GM23248 (cell line): ENCODE measurements at regions not wholly inside any gene's neighbourhood (a gene's known extent, or its start where the extent isn't known, plus 50 kb on each side); places are given as distances from the start of the nearest gene placed in this dataset.
A peak's percentile ranks its signal among the peaks of the same experiment; 100 is the strongest.

Experiments
- DNase-seq: peaks from one replicate; pipeline ENCODE4 v3.0.0-alpha.2; 2015
- H2AFZ ChIP-seq: fragments of 200-600 bp; sonication (generic); 2 replicates; pipeline ENCODE4 v1.6.1; 2016; ENCODE audit warnings: antibody characterized with exemption
- H3F3A ChIP-seq: fragments of 200-600 bp; sonication (generic); 2 replicates; pipeline ENCODE4 v1.6.1; 2016; ENCODE audit warnings: mild to moderate bottlenecking, antibody characterized with exemption, mixed run types; ENCODE audit not compliant: insufficient read depth
- H3K27ac ChIP-seq: fragments of 200-600 bp; sonication (generic); 2 replicates; pipeline ENCODE4 v1.5.1; 2016; ENCODE audit warnings: mild to moderate bottlenecking
- H3K27me3 ChIP-seq: fragments of 200-600 bp; sonication (generic); replicated peaks from 2 replicates; pipeline ENCODE4 v1.6.1; 2016; ENCODE audit warnings: mild to moderate bottlenecking; ENCODE audit not compliant: insufficient read depth
- H3K36me3 ChIP-seq: fragments of 200-600 bp; sonication (generic); 2 replicates; pipeline ENCODE4 v1.6.1; 2016; ENCODE audit warnings: low read depth, mild to moderate bottlenecking
- H3K4me1 ChIP-seq: fragments of 200-600 bp; sonication (generic); 2 replicates; pipeline ENCODE4 v1.6.1; 2016; ENCODE audit warnings: mild to moderate bottlenecking; ENCODE audit not compliant: insufficient read depth
- H3K4me2 ChIP-seq: fragments of 200-600 bp; sonication (generic); one replicate; pipeline ENCODE4 v1.6.1; 2016; ENCODE audit warnings: mild to moderate bottlenecking; ENCODE audit not compliant: unreplicated experiment
- H3K4me3 ChIP-seq: fragments of 200-600 bp; sonication (generic); 2 replicates; pipeline ENCODE4 v1.5.1; 2016; ENCODE audit warnings: mild to moderate bottlenecking
- H3K79me2 ChIP-seq: fragments of 200-600 bp; sonication (generic); 2 replicates; pipeline ENCODE4 v1.6.1; 2016; ENCODE audit warnings: mild to moderate bottlenecking; ENCODE audit not compliant: insufficient read depth
- H3K9ac ChIP-seq: fragments of 200-600 bp; sonication (generic); 2 replicates; pipeline ENCODE4 v1.6.1; 2016; ENCODE audit warnings: mild to moderate bottlenecking
- H3K9me2 ChIP-seq: fragments of 200-600 bp; sonication (generic); 2 replicates; pipeline ENCODE4 v1.6.1; 2016; ENCODE audit warnings: mixed run types, mild to moderate bottlenecking, moderate library complexity; ENCODE audit not compliant: insufficient read depth
- H3K9me3 ChIP-seq: fragments of 200-600 bp; sonication (generic); one replicate; pipeline ENCODE4 v1.6.1; 2017; ENCODE audit warnings: low read depth
- H4K20me1 ChIP-seq: fragments of 200-600 bp; sonication (generic); 2 replicates; pipeline ENCODE4 v1.6.0; 2016; ENCODE audit not compliant: insufficient read depth
- EZH2 ChIP-seq: fragments of 200-600 bp; sonication (generic); IDR thresholded peaks from 2 replicates; pipeline ENCODE4 v1.6.1; 2018; ENCODE audit warnings: antibody characterized with exemption, mild to moderate bottlenecking; ENCODE audit not compliant: insufficient read depth, poor library complexity, severe bottlenecking
- EZH2phosphoT487 ChIP-seq: fragments of 200-600 bp; sonication (generic); IDR thresholded peaks from 2 replicates; pipeline ENCODE4 v1.6.1; 2018; ENCODE audit warnings: antibody characterized with exemption, moderate library complexity, mild to moderate bottlenecking, low read depth; ENCODE audit not compliant: insufficient read depth
- WGBS, 2 experiments: methylation state at CpG; one replicate each; pipeline ENCODE4 v1.1.6; 2015 to 2017; ENCODE audit warnings: low lambda C conversion rate in 2 of 2, low coverage in 1 of 2; ENCODE audit errors: missing lambda C conversion rate in 2 of 2; 5-methylcytosine and 5-hydroxymethylcytosine counted together
- in situ Hi-C: fragments of 300-500 bp; cut with MboI; formaldehyde crosslinking; loops from 2 replicates; pipeline ENCODE4 v1.15.0; 2020

DNA sequence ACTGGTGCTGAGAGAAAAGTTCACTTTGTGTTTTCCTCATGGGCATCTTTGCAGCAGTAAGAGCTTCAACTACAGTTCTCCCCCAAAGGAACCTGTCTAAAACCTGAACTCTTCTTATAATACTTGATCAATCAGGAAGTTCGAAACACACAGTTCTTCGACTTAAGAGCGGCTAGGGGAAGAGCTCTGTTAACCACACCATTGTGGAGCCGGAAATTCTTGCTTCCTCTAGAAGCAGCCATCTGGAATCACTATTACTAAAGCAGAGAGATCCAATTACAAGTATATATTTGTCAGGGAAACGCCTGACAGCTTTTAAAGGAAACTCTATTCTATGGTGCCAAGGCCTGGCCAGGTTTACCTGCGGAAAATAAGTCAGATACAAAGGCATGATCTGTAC lies 337.3 kb upstream of the CBLB start:
- 8 to 9% methylated on average over 6 of the region's 6 CpGs for WGBS, 2 experiments
- Histone ChIP-seq H2AFZ (peak overlapping the region; percentile 92), H3K4me2 (peak overlapping the region; percentile 87), H3K9ac (peak overlapping the region; percentile 46), H3K27ac (peak overlapping the region; percentile 29), H3K36me3 (no peaks in the 10 kb centered on the region), H3K27me3 (no peaks in the 10 kb centered on the region), H4K20me1 (no peaks in the 10 kb centered on the region), H3K79me2 (no peaks in the 10 kb centered on the region), H3K4me1 (peaks cover 25% of the 10 kb centered on the region), H3K9me2 (no peaks in the 10 kb centered on the region), H3K4me3 (peak overlapping the region; percentile 53), H3K9me3 (no peaks in the 10 kb centered on the region), H3F3A (no peaks in the 10 kb centered on the region)
- DNase-seq: peak; percentile 56
- no peak for TF ChIP-seq EZH2
- TF ChIP-seq EZH2phosphoT487: no peak
- in situ Hi-C loops: no loop called here

- no peaks in the 10 kb centered on the region for H3K9me2 ChIP-seq
- H3K36me3 ChIP-seq: no peaks in the 10 kb centered on the region
- peak overlapping the region; percentile 29 for H3K27ac ChIP-seq
- H3K4me1 ChIP-seq: peaks cover 25% of the 10 kb centered on the region
- peak overlapping the region; percentile 92 for H2AFZ ChIP-seq
- no peak for TF ChIP-seq EZH2
- no peak for TF ChIP-seq EZH2phosphoT487
- no peaks in the 10 kb centered on the region for H4K20me1 ChIP-seq
- no peaks in the 10 kb centered on the region for H3K79me2 ChIP-seq
- WGBS, 2 experiments: 35 to 38% methylated on average over 5 of the region's 5 CpGs
- H3K9me3 ChIP-seq: no peaks in the 10 kb centered on the region
- in situ Hi-C loops: no loop called here
- H3K4me3 ChIP-seq: peak overlapping the region; percentile 53
- no peaks in the 10 kb centered on the region for H3F3A ChIP-seq
- peak; percentile 16 for DNase-seq
- H3K27me3 ChIP-seq: no peaks in the 10 kb centered on the region
- peak overlapping the region; percentile 87 for H3K4me2 ChIP-seq
- H3K9ac ChIP-seq: peak overlapping the region; percentile 46
Measured at GRCh38 chr3:106206613-106207012, 337.8 kb upstream of the CBLB start.

DNA sequence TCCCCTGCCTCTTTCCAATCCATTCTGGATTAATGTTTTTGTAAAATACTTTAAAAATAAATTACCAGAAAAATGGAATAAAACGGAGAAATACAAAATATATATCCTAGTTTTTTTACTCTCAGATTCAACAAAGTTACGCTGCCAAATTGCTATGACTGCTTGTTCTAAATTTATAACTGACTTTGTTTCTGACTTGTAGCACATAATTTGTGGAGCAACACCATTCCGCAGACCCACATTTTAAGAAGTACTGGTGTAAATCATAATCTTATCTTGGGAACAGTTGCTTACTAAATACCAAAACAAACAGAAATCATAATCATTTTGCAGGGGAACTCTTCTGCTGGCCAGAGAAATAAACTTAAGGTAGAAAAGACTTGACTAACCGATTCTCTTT lies 339.4 kb upstream of the CBLB start:
- Histone ChIP-seq H3K36me3 (no peaks in the 10 kb centered on the region), H3K27me3 (no peaks in the 10 kb centered on the region), H4K20me1 (no peaks in the 10 kb centered on the region), H3K79me2 (no peaks in the 10 kb centered on the region), H3K4me1 (peaks cover 33% of the 10 kb centered on the region), H3K9me3 (no peaks in the 10 kb centered on the region), H2AFZ (peak overlapping the region; percentile 52), H3K9ac (peak overlapping the region; percentile 20; the same call in 1 of the 2 replicates), H3F3A (no peaks in the 10 kb centered on the region), H3K4me3 (no peak overlapping the region), H3K9me2 (no peaks in the 10 kb centered on the region), H3K27ac (no peak overlapping the region), H3K4me2 (peak overlapping the region; percentile 24)
- in situ Hi-C loops: no loop called here
- WGBS, 2 experiments: 27 to 28% methylated on average over 4 of the region's 4 CpGs
- peak; percentile 34 for DNase-seq
- no peak for TF ChIP-seq EZH2
- TF ChIP-seq EZH2phosphoT487: no peak

DNA sequence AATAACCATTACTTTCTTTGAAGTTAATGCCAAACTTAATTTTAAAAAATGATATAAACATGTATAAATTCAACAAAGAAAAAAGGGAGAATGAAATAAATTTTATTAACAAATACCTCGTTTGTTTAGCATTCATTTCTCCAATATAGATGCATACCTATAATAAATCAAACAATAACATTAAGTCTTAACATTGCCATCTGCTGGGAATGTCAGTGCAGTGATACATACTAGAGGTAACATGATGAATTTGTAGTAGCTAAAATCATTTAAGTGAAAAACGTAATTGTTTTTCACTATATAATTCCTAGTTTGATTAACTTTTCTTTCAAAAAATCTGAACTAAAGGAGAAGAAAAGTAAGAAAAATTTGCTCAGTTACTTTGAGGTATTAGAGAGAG lies 340.2 kb upstream of the CBLB start:
- H4K20me1 ChIP-seq: no peaks in the 10 kb centered on the region
- H3K9me2 ChIP-seq: no peaks in the 10 kb centered on the region
- H3K4me2 ChIP-seq: no peak overlapping the region
- in situ Hi-C loops: no loop called here
- H3F3A ChIP-seq: no peaks in the 10 kb centered on the region
- H3K79me2 ChIP-seq: no peaks in the 10 kb centered on the region
- no peaks in the 10 kb centered on the region for H3K36me3 ChIP-seq
- 35 to 39% methylated on average over 2 of the region's 2 CpGs for WGBS, 2 experiments
- no peaks in the 10 kb centered on the region for H3K9me3 ChIP-seq
- no peak overlapping the region for H3K4me3 ChIP-seq
- DNase-seq: peak; percentile 39
- H2AFZ ChIP-seq: peak overlapping the region; percentile 52
- H3K27ac ChIP-seq: no peak overlapping the region
- no peak overlapping the region for H3K9ac ChIP-seq
- no peak for TF ChIP-seq EZH2
- no peak for TF ChIP-seq EZH2phosphoT487
- no peaks in the 10 kb centered on the region for H3K27me3 ChIP-seq
- H3K4me1 ChIP-seq: peaks cover 34% of the 10 kb centered on the region

GRCh38 chr3:106209482-106209881 lies 340.7 kb upstream of the CBLB start:
- Histone ChIP-seq H3K9me3 (no peaks in the 10 kb centered on the region), H3K79me2 (no peaks in the 10 kb centered on the region), H3K4me2 (no peak overlapping the region), H3K4me1 (peaks cover 34% of the 10 kb centered on the region), H3F3A (no peaks in the 10 kb centered on the region), H3K9ac (no peak overlapping the region), H2AFZ (0 out of 2 replicates have a peak overlapping the region, but pooled peaks have one; percentile 24), H3K27ac (no peak overlapping the region), H4K20me1 (no peaks in the 10 kb centered on the region), H3K36me3 (no peaks in the 10 kb centered on the region), H3K4me3 (no peak overlapping the region), H3K9me2 (no peaks in the 10 kb centered on the region), H3K27me3 (no peaks in the 10 kb centered on the region)
- in situ Hi-C loops: no loop called here
- DNase-seq: no peak
- 37 to 42% methylated on average over 1 of the region's 1 CpG for WGBS, 2 experiments
- TF ChIP-seq EZH2 (no peak), EZH2phosphoT487 (no peak)
